GM12864 (cell line): ENCODE measurements at regions not wholly inside any gene's neighbourhood (a gene's known extent, or its start where the extent isn't known, plus 50 kb on each side); places are given as distances from the start of the nearest gene placed in this dataset.

Source experiments
- DNase-seq: peaks from one replicate; pipeline ENCODE4 v3.0.0-alpha.2; 2011; ENCODE audit warnings: low read depth
- H3K4me3 ChIP-seq: 2 replicates; pipeline ENCODE4 v1.5.1; 2011; ENCODE audit warnings: mild to moderate bottlenecking, low read depth, low read length, control low read depth
- TF ChIP-seq, protein P1 (sequence below): IDR thresholded peaks from 2 replicates; pipeline ENCODE4 v1.5.1; 2011; ENCODE audit warnings: low read depth, mild to moderate bottlenecking, moderate library complexity, low read length, control low read depth, inconsistent platforms; ENCODE audit errors: missing control alignments

DNA sequence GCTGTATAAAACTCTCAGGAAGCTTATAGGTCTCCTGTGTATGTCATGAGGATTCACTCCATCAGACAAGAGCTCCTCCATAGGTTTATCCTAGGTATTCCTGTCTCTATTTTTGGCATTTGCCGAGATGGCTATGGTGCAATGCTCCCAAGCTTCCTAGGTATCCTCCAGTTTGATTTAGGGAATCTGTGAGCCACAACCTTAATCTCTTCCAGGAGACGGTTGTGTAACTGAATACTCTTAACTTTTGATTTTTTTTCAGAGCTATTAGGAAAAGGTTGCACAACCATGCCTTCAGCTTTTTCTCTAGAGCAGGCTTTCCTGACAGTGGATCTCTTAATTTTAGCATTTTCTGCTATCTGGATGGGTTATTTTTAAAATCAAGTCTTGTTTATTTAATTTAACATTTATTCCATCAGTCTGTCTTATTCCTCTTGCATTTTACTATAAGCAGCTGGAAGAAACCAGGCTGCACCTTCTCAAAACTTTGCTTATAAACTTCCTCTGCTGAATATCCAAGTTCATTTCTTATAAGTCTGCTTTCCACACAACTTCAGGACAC, 69.4 kb upstream of the BACE2 start:
- no peak for DNase-seq
- TF ChIP-seq, protein P1, sequence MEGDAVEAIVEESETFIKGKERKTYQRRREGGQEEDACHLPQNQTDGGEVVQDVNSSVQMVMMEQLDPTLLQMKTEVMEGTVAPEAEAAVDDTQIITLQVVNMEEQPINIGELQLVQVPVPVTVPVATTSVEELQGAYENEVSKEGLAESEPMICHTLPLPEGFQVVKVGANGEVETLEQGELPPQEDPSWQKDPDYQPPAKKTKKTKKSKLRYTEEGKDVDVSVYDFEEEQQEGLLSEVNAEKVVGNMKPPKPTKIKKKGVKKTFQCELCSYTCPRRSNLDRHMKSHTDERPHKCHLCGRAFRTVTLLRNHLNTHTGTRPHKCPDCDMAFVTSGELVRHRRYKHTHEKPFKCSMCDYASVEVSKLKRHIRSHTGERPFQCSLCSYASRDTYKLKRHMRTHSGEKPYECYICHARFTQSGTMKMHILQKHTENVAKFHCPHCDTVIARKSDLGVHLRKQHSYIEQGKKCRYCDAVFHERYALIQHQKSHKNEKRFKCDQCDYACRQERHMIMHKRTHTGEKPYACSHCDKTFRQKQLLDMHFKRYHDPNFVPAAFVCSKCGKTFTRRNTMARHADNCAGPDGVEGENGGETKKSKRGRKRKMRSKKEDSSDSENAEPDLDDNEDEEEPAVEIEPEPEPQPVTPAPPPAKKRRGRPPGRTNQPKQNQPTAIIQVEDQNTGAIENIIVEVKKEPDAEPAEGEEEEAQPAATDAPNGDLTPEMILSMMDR: no peak
- H3K4me3 ChIP-seq: no peak overlapping the region

DNA sequence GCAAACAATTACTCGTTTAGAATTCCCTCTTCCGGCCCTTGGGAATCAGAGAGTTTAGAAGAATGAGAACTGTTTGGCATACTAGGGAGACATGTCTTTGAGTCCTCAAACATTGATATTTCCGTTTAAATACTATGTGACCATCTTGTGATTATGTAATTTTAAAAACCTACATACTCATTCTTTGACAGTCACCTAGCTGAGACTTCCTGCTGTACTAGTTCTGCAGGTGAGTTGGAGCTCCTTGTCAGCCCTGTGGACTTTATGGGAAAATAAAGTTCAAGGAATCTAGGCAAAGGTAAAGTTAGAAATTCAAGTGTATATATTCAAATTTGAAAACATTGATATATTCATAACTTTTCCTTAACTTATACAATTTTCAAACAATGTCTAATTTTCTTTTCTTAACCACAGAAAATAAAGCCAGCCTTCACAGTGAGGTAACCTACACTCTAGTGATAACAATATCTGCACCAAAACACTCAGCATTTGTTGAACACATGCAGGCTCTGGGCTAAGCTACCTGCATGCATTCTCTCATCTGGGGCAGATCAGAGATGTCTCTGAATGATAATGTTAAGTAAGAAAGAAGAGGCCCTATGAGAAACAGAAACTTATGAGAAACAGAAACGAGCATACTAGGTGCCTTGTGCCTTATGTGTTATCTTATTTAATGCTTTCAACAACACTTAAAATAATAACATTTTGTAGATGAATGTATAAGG, 67.0 kb upstream of the BACE2 start:
- DNase-seq: no peak
- no peak overlapping the region for H3K4me3 ChIP-seq
- TF ChIP-seq, protein P1: no peak

DNA sequence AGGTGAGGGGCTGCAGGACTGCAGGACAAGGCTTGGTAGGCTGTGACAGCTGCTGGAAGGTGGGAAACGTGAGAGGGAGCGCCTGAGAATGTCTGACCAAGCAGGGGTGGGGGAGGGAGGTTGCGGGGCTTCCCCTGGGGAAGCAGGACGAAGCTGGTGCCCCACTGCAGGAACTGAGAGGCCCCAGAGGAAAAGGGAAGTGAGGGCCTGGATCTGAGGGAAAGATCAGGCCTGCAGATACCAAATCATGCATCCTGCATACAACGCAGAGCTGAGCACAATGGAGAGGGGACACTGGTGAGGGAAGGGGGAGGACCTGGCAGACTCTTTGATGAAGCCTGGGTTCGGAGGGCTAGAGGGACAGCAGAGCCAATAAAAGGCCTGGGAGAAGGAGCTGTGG, 65.7 kb upstream of the BACE2 start:
- no peak overlapping the region for H3K4me3 ChIP-seq
- no peak for DNase-seq
- TF ChIP-seq, protein P1: no peak

DNA sequence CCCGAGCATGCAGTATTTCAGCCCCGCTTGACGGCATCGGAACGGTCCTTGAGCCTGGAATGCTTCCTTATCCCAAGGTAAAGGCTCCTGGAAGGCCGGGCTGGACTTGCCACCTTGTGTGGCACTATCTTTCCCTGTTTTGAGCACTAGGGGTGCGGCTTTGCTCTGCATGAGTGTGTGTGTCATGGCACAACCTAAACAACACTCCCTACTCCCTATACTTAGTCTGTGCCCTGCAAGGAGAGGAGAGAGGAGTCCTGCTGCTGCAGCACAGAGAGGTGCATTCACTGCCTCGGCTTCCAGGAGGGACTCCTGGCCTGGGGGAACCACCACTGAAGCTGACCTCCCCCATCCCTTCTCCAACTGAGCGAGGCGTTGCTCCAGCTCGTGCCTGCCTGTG, 60.4 kb upstream of the BACE2 start:
- DNase-seq: no peak
- no peak overlapping the region for H3K4me3 ChIP-seq
- TF ChIP-seq, protein P1: no peak

DNA sequence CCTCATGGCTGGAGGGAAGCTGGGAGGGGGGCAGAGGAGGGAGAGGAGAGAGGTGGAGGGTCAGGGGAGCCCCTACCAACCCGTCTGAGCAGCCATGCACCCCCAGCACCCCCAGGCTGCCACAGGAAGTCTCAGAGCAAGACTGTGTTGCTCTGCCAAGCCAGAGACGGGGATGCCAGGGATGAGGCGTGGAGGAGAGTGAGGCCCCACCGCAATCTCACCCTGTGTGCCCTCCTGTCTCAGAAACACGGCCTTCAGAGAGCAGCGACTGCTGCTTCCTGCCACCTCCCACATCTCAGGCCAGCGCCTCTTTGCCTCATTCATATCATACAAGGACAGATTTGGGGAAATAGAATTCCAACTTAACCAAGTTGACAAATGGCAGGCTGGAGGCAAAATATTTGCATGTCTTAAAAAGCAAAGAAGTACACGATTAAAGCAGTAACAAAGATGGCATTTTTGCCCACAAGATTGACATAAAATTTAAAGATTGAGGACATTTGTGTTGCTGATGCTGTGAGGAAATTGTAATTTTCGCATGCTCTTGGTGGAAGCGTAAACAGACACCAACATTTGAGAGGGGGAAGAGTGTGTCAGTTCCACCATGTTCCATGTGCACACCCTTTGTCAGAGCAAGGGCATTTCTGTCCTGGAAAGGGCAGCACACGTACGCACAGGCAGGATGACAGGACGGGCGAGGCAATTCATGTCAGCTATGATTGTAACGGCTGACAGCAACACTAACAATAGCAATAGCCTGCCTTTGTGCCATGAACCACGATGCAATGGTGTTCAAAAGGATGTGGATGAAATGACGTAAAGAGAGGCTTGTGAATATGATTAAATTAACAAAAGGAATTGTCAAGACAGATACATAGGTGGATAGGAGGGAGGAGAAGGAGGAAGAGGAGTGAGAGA, 59.0 kb upstream of the BACE2 start:
- no peak for DNase-seq
- no peak overlapping the region for H3K4me3 ChIP-seq
- TF ChIP-seq, protein P1: no peak

- no peak overlapping the region for H3K4me3 ChIP-seq
- TF ChIP-seq, protein P1: no peak
- no peak for DNase-seq
Measured at GRCh38 chr21:41110161-41110560, 57.8 kb upstream of the BACE2 start.
